ENCODE measurements at regions not wholly inside any gene's neighbourhood (a gene's known extent, or its start where the extent isn't known, plus 50 kb on each side); places are given as distances from the start of the nearest gene placed in this dataset.

DNA sequence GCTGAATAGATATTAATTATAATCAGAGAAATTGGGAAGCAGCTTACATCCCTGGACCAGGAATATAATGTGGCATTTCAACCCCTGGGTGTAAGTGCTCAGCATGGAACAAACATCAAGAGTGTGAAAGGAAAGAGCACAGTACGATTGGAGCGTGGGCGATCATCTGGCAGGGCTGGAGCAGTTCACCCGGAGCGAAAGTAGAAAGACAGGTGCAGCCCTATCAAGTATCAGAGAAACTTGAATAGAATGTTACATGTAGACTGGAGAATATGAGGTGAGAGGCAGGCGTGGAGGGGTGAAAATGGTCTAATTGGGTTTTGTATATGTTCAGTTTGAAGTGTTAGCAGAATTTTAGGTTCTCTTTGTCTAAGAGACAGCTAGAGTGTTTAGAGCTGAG lies 303.0 kb downstream of the MDFIC start:
- Histone ChIP-seq H3K4me1 (ENCODE audit: insufficient read depth, low read length, severe bottlenecking) (no peaks in the 10 kb centered on the region), H3K36me3 (ENCODE audit: insufficient read depth, low read length) (no peaks in the 10 kb centered on the region), H3K9me2 (ENCODE audit: low read depth, low read length) (no peaks in the 10 kb centered on the region), H3K79me2 (ENCODE audit: insufficient read depth, low read length) (no peaks in the 10 kb centered on the region), H2AFZ (ENCODE audit: low read length) (no peak overlapping the region), H3K4me3 (ENCODE audit: low read depth, low read length, poor library complexity, severe bottlenecking) (no peak overlapping the region), H3K27me3 (ENCODE audit: insufficient read depth, low read length) (no peaks in the 10 kb centered on the region), H4K20me1 (ENCODE audit: insufficient read depth, low read length) (no peaks in the 10 kb centered on the region), H3K4me2 (ENCODE audit: low read length) (no peak overlapping the region), H3K9me3 (ENCODE audit: low read length) (no peaks in the 10 kb centered on the region), H3K27ac (ENCODE audit: low read depth, low read length, poor library complexity, severe bottlenecking) (no peak overlapping the region), H3F3A (ENCODE audit: insufficient read depth, low read length) (no peaks in the 10 kb centered on the region), H3K9ac (ENCODE audit: low read length) (no peak overlapping the region)
- TF ChIP-seq, protein P1, sequence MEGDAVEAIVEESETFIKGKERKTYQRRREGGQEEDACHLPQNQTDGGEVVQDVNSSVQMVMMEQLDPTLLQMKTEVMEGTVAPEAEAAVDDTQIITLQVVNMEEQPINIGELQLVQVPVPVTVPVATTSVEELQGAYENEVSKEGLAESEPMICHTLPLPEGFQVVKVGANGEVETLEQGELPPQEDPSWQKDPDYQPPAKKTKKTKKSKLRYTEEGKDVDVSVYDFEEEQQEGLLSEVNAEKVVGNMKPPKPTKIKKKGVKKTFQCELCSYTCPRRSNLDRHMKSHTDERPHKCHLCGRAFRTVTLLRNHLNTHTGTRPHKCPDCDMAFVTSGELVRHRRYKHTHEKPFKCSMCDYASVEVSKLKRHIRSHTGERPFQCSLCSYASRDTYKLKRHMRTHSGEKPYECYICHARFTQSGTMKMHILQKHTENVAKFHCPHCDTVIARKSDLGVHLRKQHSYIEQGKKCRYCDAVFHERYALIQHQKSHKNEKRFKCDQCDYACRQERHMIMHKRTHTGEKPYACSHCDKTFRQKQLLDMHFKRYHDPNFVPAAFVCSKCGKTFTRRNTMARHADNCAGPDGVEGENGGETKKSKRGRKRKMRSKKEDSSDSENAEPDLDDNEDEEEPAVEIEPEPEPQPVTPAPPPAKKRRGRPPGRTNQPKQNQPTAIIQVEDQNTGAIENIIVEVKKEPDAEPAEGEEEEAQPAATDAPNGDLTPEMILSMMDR (IDR thresholded peaks at IDR 0.05; ENCODE audit: low read length): no peak
- TF ChIP-seq EZH2 (IDR thresholded peaks at IDR 0.05; ENCODE audit: borderline replicate concordance, low read length): no peak

DNA sequence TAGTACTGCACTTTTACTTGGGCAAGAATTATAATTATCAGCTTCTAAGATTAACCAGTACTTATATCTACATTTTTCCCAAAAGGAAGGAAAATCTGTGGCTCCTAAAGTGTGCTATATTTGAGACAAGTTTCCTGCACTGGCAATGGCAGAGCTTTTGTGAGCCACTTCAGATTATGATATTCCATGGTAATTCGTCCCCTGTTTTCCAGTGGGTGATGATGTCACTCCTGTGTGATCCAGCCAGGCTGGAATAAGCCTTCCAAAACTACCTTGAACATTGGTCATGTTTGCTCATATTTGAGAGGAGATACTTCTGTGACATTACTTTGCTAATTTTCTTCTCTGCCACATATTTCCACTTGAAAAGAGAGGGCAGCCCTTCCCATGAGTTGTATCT lies 302.1 kb downstream of the MDFIC start:
- Histone ChIP-seq H3K9me2 (ENCODE audit: low read depth, low read length) (no peaks in the 10 kb centered on the region), H3K4me3 (ENCODE audit: low read depth, low read length, poor library complexity, severe bottlenecking) (no peak overlapping the region), H3K79me2 (ENCODE audit: insufficient read depth, low read length) (no peaks in the 10 kb centered on the region), H3K9ac (ENCODE audit: low read length) (no peak overlapping the region), H3K9me3 (ENCODE audit: low read length) (no peaks in the 10 kb centered on the region), H3K27me3 (ENCODE audit: insufficient read depth, low read length) (no peaks in the 10 kb centered on the region), H3K4me1 (ENCODE audit: insufficient read depth, low read length, severe bottlenecking) (no peaks in the 10 kb centered on the region), H3K36me3 (ENCODE audit: insufficient read depth, low read length) (no peaks in the 10 kb centered on the region), H4K20me1 (ENCODE audit: insufficient read depth, low read length) (no peaks in the 10 kb centered on the region), H3K27ac (ENCODE audit: low read depth, low read length, poor library complexity, severe bottlenecking) (no peak overlapping the region), H2AFZ (ENCODE audit: low read length) (no peak overlapping the region), H3K4me2 (ENCODE audit: low read length) (no peak overlapping the region), H3F3A (ENCODE audit: insufficient read depth, low read length) (no peaks in the 10 kb centered on the region)
- TF ChIP-seq, protein P1 (IDR thresholded peaks at IDR 0.05; ENCODE audit: low read length): no peak
- TF ChIP-seq EZH2 (IDR thresholded peaks at IDR 0.05; ENCODE audit: borderline replicate concordance, low read length): no peak

DNA sequence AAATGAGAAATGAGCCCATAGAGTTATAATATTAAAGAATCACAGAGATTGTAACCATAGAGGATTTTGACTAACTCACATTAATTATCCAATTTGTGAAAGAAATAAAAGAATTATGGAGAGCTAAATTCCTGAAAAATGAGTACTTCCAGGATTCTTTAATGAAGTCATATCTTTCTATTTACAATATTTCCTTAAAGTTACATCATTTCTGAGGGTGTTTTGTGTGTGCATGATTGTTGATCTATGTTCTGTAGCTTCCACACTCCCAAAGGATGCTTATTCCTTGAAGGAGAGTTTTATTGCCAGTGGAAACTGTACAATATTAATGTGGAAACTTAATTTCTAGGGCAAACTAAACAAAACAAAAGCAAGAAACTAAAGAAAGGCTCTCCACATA lies 299.6 kb downstream of the MDFIC start:
- Histone ChIP-seq H3K9me2 (ENCODE audit: low read depth, low read length) (no peaks in the 10 kb centered on the region), H3K36me3 (ENCODE audit: insufficient read depth, low read length) (no peaks in the 10 kb centered on the region), H3K27ac (ENCODE audit: low read depth, low read length, poor library complexity, severe bottlenecking) (no peak overlapping the region), H3F3A (ENCODE audit: insufficient read depth, low read length) (no peaks in the 10 kb centered on the region), H4K20me1 (ENCODE audit: insufficient read depth, low read length) (no peaks in the 10 kb centered on the region), H3K9ac (ENCODE audit: low read length) (no peak overlapping the region), H3K9me3 (ENCODE audit: low read length) (no peaks in the 10 kb centered on the region), H3K79me2 (ENCODE audit: insufficient read depth, low read length) (no peaks in the 10 kb centered on the region), H3K27me3 (ENCODE audit: insufficient read depth, low read length) (no peaks in the 10 kb centered on the region), H2AFZ (ENCODE audit: low read length) (no peak overlapping the region), H3K4me1 (ENCODE audit: insufficient read depth, low read length, severe bottlenecking) (no peaks in the 10 kb centered on the region), H3K4me3 (ENCODE audit: low read depth, low read length, poor library complexity, severe bottlenecking) (no peak overlapping the region), H3K4me2 (ENCODE audit: low read length) (no peak overlapping the region)
- TF ChIP-seq EZH2 (IDR thresholded peaks at IDR 0.05; ENCODE audit: borderline replicate concordance, low read length): no peak
- TF ChIP-seq, protein P1 (IDR thresholded peaks at IDR 0.05; ENCODE audit: low read length): no peak

Data from OCI-LY1 (cell line).